Erythroblast (primary cell): ENCODE measurements at regions not wholly inside any gene's neighbourhood (a gene's known extent, or its start where the extent isn't known, plus 50 kb on each side); places are given as distances from the start of the nearest gene placed in this dataset.

Source experiments
- GATA1 ChIP-seq: IDR thresholded peaks from 2 replicates; pipeline ENCODE4 v1.6.1; 2011; ENCODE audit warnings: low read depth, mild to moderate bottlenecking, control low read depth, low read length, moderate library complexity
- POLR2A ChIP-seq: IDR thresholded peaks from 2 replicates; pipeline ENCODE4 v1.6.1; 2011; ENCODE audit warnings: mild to moderate bottlenecking, low read length

DNA sequence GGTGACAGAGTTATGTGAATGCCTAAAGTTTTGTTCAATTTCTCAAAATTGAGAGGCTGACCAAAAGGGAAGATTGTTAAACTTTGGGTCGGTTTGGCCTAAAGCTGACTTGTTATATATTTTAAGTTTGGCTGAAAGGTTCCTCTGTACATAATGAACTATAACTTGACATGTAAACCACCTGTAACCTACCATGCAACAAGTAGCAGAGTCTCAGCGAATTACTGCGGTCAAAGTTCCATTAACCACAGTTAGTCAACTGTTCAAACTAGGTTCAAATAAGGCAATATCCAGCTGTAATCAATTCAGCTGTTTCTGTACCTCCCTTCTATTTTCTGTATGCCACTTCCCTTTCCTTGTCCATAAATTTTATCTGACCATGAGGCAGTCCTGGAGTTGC, 325.1 kb upstream of the NMUR2 start:
- TF ChIP-seq GATA1 (no peak), POLR2A (no peak)
